GM21515 (cell line): ENCODE measurements at regions not wholly inside any gene's neighbourhood (a gene's known extent, or its start where the extent isn't known, plus 50 kb on each side); places are given as distances from the start of the nearest gene placed in this dataset.

Experiments used
- ATAC-seq: cut with Tn5 transposase; IDR thresholded peaks from one replicate; pipeline ENCODE4 v1.9.1; 2021; ENCODE audit not compliant: unreplicated experiment

GRCh38 chr12:103178366-103179080 lies 221.0 kb downstream of the ASCL1 start:
- no peak for ATAC-seq

GRCh38 chr12:103181366-103182152 lies 224.1 kb downstream of the ASCL1 start:
- peak; percentile 92 for ATAC-seq

GRCh38 chr12:103182299-103182698 lies 224.8 kb downstream of the ASCL1 start:
- ATAC-seq, result no peak

GRCh38 chr12:103196467-103196866 lies 239.0 kb downstream of the ASCL1 start:
- ATAC-seq, result no peak

- no peak for ATAC-seq
Observed at GRCh38 chr12:103197725-103198388, 240.4 kb downstream of the ASCL1 start.

GRCh38 chr12:103198499-103198898 lies 241.0 kb downstream of the ASCL1 start:
- ATAC-seq, result no peak

GRCh38 chr12:103205906-103206305 lies 248.4 kb downstream of the ASCL1 start:
- no peak for ATAC-seq

GRCh38 chr12:103207936-103208335 lies 250.5 kb downstream of the ASCL1 start:
- no peak for ATAC-seq

- ATAC-seq, result no peak
Observed at GRCh38 chr12:103241184-103241583, 254.6 kb downstream of the C12orf42 start.

GRCh38 chr12:103244596-103244995 lies 251.2 kb downstream of the C12orf42 start:
- no peak for ATAC-seq

GRCh38 chr12:103247531-103247930 lies 248.2 kb downstream of the C12orf42 start:
- ATAC-seq, result no peak

GRCh38 chr12:103249607-103250006 lies 246.2 kb downstream of the C12orf42 start:
- ATAC-seq, result no peak

- no peak for ATAC-seq
Observed at GRCh38 chr12:103250487-103250886, 245.3 kb downstream of the C12orf42 start.
